ENCODE measurements at regions not wholly inside any gene's neighbourhood (a gene's known extent, or its start where the extent isn't known, plus 50 kb on each side); places are given as distances from the start of the nearest gene placed in this dataset.

- no peak for TF ChIP-seq CTCF (IDR thresholded peaks at IDR 0.05)
- peaks cover 12% of the 10 kb centered on the region for H3K4me1 Mint-ChIP-seq (ENCODE audit: unreplicated experiment)
- H3K9me3 Mint-ChIP-seq (ENCODE audit: unreplicated experiment) = peaks cover 3% of the 10 kb centered on the region
- no peak overlapping the region for H3K27ac Mint-ChIP-seq (ENCODE audit: unreplicated experiment)
- H3K27me3 Mint-ChIP-seq (ENCODE audit: unreplicated experiment) = no peaks in the 10 kb centered on the region
- no peak for DNase-seq (ENCODE audit: extremely low spot score, unreplicated experiment)
- no peak overlapping the region for H3K4me3 Mint-ChIP-seq (ENCODE audit: unreplicated experiment)
- no peaks in the 10 kb centered on the region for H3K36me3 Mint-ChIP-seq (ENCODE audit: unreplicated experiment)
Observed at GRCh38 chr3:178308771-178309170, 227.5 kb upstream of the KCNMB2 start.

DNA sequence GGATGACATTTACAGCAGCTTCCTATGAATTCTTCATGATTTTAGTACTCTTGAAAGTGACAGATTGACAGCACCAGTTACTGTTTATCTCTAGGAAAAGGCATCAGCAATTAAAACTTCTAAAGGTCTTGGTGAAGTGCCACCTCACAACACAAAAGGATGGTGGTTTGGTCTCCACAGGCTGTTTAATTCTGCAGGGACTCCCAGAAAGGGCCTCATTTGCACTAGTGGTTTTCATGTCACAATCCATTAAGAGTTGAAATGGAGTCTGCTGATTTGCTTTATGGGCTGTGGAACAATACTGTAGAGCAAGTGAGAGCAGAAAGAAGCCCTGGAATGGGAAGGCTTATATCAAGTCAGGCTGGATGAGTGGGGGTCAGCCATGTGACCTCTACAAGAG, 225.3 kb upstream of the KCNMB2 start:
- no peak overlapping the region for H3K27ac Mint-ChIP-seq (ENCODE audit: unreplicated experiment)
- no peak for TF ChIP-seq CTCF (IDR thresholded peaks at IDR 0.05)
- DNase-seq (ENCODE audit: extremely low spot score, unreplicated experiment) = no peak
- H3K9me3 Mint-ChIP-seq (ENCODE audit: unreplicated experiment) = no peaks in the 10 kb centered on the region
- no peaks in the 10 kb centered on the region for H3K27me3 Mint-ChIP-seq (ENCODE audit: unreplicated experiment)
- H3K4me3 Mint-ChIP-seq (ENCODE audit: unreplicated experiment) = no peak overlapping the region
- no peaks in the 10 kb centered on the region for H3K36me3 Mint-ChIP-seq (ENCODE audit: unreplicated experiment)
- H3K4me1 Mint-ChIP-seq (ENCODE audit: unreplicated experiment) = peaks cover 15% of the 10 kb centered on the region

DNA sequence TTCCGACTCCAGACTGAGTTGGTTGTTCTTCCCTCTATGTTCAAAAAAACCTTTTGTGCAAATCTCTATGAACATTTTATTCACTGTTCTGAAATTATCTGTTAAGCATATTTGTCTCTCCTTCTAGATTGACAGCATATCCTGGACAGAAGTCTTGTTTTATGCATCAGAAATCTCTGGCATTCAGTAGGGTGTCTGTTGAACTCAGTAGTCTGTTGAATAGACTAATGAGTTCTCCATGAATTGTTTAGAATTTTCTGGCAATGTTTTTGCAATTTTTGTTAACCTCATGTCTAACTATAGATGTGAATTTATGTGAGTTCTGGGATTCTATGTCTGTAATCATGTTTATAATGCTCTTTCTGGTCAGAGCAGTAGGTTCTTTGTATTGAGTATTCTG, 222.5 kb upstream of the KCNMB2 start:
- DNase-seq (ENCODE audit: extremely low spot score, unreplicated experiment) = no peak
- Mint-ChIP-seq H3K27ac (ENCODE audit: unreplicated experiment) (no peak overlapping the region), H3K9me3 (ENCODE audit: unreplicated experiment) (no peaks in the 10 kb centered on the region), H3K36me3 (ENCODE audit: unreplicated experiment) (no peaks in the 10 kb centered on the region), H3K27me3 (ENCODE audit: unreplicated experiment) (no peaks in the 10 kb centered on the region), H3K4me3 (ENCODE audit: unreplicated experiment) (no peak overlapping the region), H3K4me1 (ENCODE audit: unreplicated experiment) (peaks cover 12% of the 10 kb centered on the region)
- no peak for TF ChIP-seq CTCF (IDR thresholded peaks at IDR 0.05)

GRCh38 chr3:178318340-178318739, 217.9 kb upstream of the KCNMB2 start:
- Mint-ChIP-seq H3K36me3 (ENCODE audit: unreplicated experiment) (no peaks in the 10 kb centered on the region), H3K4me1 (ENCODE audit: unreplicated experiment) (peaks cover 27% of the 10 kb centered on the region), H3K9me3 (ENCODE audit: unreplicated experiment) (no peaks in the 10 kb centered on the region), H3K4me3 (ENCODE audit: unreplicated experiment) (no peak overlapping the region), H3K27ac (ENCODE audit: unreplicated experiment) (no peak overlapping the region), H3K27me3 (ENCODE audit: unreplicated experiment) (no peaks in the 10 kb centered on the region)
- TF ChIP-seq CTCF (IDR thresholded peaks at IDR 0.05) = no peak
- no peak for DNase-seq (ENCODE audit: extremely low spot score, unreplicated experiment)

GRCh38 chr3:178318941-178319816, 217.1 kb upstream of the KCNMB2 start:
- no peak for TF ChIP-seq CTCF (IDR thresholded peaks at IDR 0.05)
- no peak overlapping the region for H3K27ac Mint-ChIP-seq (ENCODE audit: unreplicated experiment)

More at GRCh38 chr3:178318941-178319816, 217.1 kb upstream of the KCNMB2 start:
- Mint-ChIP-seq H3K4me1 (ENCODE audit: unreplicated experiment) (peaks cover 21% of the 10 kb centered on the region), H3K4me3 (ENCODE audit: unreplicated experiment) (no peak overlapping the region), H3K9me3 (ENCODE audit: unreplicated experiment) (no peaks in the 10 kb centered on the region), H3K36me3 (ENCODE audit: unreplicated experiment) (no peaks in the 10 kb centered on the region), H3K27me3 (ENCODE audit: unreplicated experiment) (no peaks in the 10 kb centered on the region)
- no peak for DNase-seq (ENCODE audit: extremely low spot score, unreplicated experiment)
